Ovary (tissue), 7 donors: ENCODE measurements at regions not wholly inside any gene's neighbourhood (a gene's known extent, or its start where the extent isn't known, plus 50 kb on each side); places are given as distances from the start of the nearest gene placed in this dataset.
"Not testable (repeated sequence)": the region's sequence is repeated elsewhere in the genome, so short reads cannot be mapped to it uniquely, and the experiment has no call there.

ENCODE experiments used
- DNase-seq, 5 donors: peaks; one replicate each; pipeline ENCODE4 v3.0.0-alpha.2; 2019 to 2020
- H3K27ac ChIP-seq, 2 donors: fragments of 200-600 bp; one replicate each; pipeline versions ENCODE4 v1.5.1 to v1.8.0; 2019 to 2022
- H3K27me3 ChIP-seq: fragments of 200-600 bp; one replicate; pipeline ENCODE4 v1.8.0; 2022
- H3K36me3 ChIP-seq: fragments of 200-600 bp; sonication (generic); one replicate; pipeline ENCODE4 v1.5.1; 2019
- H3K4me1 ChIP-seq: one replicate; pipeline ENCODE4 v1.8.1; 2013; ENCODE audit warnings: mild to moderate bottlenecking, moderate library complexity; ENCODE audit not compliant: insufficient read depth
- H3K4me3 ChIP-seq: fragments of 200-600 bp; sonication (generic); one replicate; pipeline ENCODE4 v1.5.1; 2017
- H3K9me3 ChIP-seq, 2 donors: fragments of 200-600 bp in 1 of 2; sonication (generic) in 1 of 2; one replicate each; pipeline versions ENCODE4 v1.5.1 to v1.8.1; 2013 to 2019; ENCODE audit warnings: mild to moderate bottlenecking in 1 of 2, moderate library complexity in 1 of 2
- EP300 ChIP-seq: sonication (generic); formaldehyde crosslinking; IDR thresholded peaks from one replicate; pipeline ENCODE4 v1.6.1; 2017; ENCODE audit warnings: antibody characterized with exemption
- POLR2A ChIP-seq: fragments of 450-650 bp; IDR thresholded peaks from one replicate; pipeline ENCODE4 v1.6.1; 2017; ENCODE audit warnings: antibody characterized with exemption, mild to moderate bottlenecking, moderate library complexity
- WGBS, 3 donors: extraction: QIAGEN DNeasy Blood & Tissue Kit in 1 of 3; methylation state at CpG; one replicate each; pipeline versions ENCODE4 v1.1.5 to v1.1.7; 2013 to 2017; 5-methylcytosine and 5-hydroxymethylcytosine counted together
- intact Hi-C, 4 donors: fragments of 100-400 bp; cut with DNase I; formaldehyde crosslinking; loops; one replicate each; pipeline versions ENCODE4 v1.11.0 to v1.15.1; 2022 to 2023
- TF ChIP-seq, protein P1 (sequence below), 3 donors: fragments of 450-650 bp in 2 of 3; fragments of 200-600 bp in 1 of 3; IDR thresholded peaks; one replicate each; pipeline versions ENCODE4 v1.5.1 to v1.8.0; 2016 to 2022; ENCODE audit warnings: antibody characterized with exemption in 3 of 3, mild to moderate bottlenecking in 1 of 3
- donor health status: DM: no; HTN: no; CAD: no; lungs with moderate emphysema.
- donor health status: DM: no; HTN: no; CAD: no.
- donor health status: Bipolar disorder and iron deficiency.
- donor health status: DM: no; HTN: no; CAD: no.
- donor health status: DM: yes; HTN: yes; CAD: no.

DNA sequence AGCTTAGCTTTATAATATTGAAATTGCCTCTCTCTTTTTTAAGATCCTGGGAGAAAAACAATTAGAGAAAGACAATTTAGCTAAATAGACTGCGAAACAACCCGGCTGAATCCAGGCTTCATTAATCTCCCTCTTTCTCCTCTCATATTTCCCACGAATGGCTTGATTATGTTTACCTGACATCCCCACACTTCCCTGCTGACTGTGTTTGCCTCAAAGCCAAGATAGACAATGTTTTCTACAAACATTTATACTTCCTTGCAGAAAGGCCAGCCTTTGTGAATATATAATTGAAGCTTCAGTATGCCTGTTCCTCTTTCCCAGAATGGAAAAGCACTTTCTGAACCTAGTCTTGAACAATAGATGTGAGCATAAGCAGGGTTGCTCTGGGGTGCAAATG, 566.8 kb downstream of the PDHA2 start:
- H3K36me3 ChIP-seq = no peaks in the 10 kb centered on the region
- 11 to 25% (median 14%) methylated on average over 3 of the region's 3 CpGs for WGBS, 3 donors
- TF ChIP-seq EP300 = no peak
- TF ChIP-seq, protein P1, sequence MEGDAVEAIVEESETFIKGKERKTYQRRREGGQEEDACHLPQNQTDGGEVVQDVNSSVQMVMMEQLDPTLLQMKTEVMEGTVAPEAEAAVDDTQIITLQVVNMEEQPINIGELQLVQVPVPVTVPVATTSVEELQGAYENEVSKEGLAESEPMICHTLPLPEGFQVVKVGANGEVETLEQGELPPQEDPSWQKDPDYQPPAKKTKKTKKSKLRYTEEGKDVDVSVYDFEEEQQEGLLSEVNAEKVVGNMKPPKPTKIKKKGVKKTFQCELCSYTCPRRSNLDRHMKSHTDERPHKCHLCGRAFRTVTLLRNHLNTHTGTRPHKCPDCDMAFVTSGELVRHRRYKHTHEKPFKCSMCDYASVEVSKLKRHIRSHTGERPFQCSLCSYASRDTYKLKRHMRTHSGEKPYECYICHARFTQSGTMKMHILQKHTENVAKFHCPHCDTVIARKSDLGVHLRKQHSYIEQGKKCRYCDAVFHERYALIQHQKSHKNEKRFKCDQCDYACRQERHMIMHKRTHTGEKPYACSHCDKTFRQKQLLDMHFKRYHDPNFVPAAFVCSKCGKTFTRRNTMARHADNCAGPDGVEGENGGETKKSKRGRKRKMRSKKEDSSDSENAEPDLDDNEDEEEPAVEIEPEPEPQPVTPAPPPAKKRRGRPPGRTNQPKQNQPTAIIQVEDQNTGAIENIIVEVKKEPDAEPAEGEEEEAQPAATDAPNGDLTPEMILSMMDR (IDR thresholded peaks at IDR 0.05) = no peak
- TF ChIP-seq POLR2A = no peak
- no peak overlapping the region for H3K27ac ChIP-seq
- no peaks in the 10 kb centered on the region for H3K4me1 ChIP-seq
- no peaks in the 10 kb centered on the region for H3K9me3 ChIP-seq
- intact Hi-C loops = no loop called here
- no peak for DNase-seq
- H3K4me3 ChIP-seq = no peak overlapping the region
- H3K27me3 ChIP-seq = no peaks in the 10 kb centered on the region

DNA sequence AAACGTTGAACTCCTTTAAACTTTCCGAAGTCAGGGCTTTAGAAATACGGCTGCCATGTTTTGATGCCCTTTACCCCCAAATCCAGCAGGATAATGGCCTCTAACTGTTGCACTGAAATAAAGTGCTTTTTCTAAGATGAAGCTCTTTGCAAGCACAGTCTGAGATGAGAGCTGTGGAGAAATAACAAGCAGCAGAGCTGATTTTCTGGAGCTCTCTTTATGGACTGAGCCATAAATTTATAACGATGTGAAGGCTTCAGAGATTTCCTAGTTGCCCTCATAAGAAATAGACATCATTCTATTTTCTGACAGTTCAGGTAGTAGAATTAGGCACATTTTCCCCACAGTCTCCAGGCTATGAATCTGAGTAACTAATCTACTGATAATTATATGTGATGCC, 567.3 kb downstream of the PDHA2 start:
- WGBS, 3 donors = 16 to 37% (median 33%) methylated on average over 4 of the region's 4 CpGs
- no peaks in the 10 kb centered on the region for H3K36me3 ChIP-seq
- no peak overlapping the region for H3K27ac ChIP-seq
- no peak for TF ChIP-seq EP300
- no peak for TF ChIP-seq POLR2A
- intact Hi-C loops = no loop called here
- DNase-seq = no peak
- no peak overlapping the region for H3K4me3 ChIP-seq
- H3K4me1 ChIP-seq = no peaks in the 10 kb centered on the region
- no peaks in the 10 kb centered on the region for H3K27me3 ChIP-seq
- H3K9me3 ChIP-seq = no peaks in the 10 kb centered on the region

DNA sequence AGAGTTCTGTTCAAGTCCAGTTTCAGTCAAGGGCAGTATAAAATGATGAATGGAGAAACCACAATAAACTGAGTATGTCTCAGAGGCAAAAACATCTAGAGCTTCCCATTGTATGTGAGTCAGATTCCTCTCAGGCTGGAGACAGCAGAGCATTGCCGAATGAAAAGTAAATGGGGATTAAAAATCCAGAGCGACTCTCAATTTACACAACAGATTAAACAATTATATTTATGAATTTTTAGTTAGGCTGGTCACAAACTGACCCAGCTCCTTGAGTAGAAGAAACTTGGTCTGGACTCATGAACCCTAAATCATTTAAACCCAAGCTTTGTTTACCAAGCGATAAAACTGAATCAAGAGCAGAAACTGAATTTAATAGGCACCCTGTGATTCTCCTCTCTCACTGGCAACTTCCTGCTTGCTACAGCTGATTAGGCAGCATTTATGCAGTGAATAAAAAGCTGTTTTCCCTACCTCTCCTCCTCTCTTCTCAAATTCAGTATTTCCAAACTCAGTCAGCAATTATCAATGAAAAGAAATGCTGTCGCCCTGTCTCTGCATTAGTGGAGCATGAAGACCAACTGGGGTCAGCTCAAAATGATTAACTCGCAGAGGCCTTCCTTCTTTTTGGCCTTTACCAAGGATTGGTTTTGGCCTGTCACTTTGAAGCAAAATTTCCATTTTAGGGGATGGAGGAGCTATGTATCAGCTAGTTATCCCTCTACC, 568.0 kb downstream of the PDHA2 start:
- WGBS, 3 donors = 52 to 68% (median 59%) methylated on average over 5 of the region's 5 CpGs
- no peaks in the 10 kb centered on the region for H3K27me3 ChIP-seq
- no peak overlapping the region for H3K4me3 ChIP-seq
- no peaks in the 10 kb centered on the region for H3K4me1 ChIP-seq
- intact Hi-C loops = no loop called here
- no peak overlapping the region for H3K27ac ChIP-seq
- TF ChIP-seq POLR2A (no peak), EP300 (no peak)
- TF ChIP-seq, protein P1 (IDR thresholded peaks at IDR 0.05) = no peak
- H3K36me3 ChIP-seq = no peaks in the 10 kb centered on the region
- no peak for DNase-seq
- H3K9me3 ChIP-seq = no peaks in the 10 kb centered on the region

DNA sequence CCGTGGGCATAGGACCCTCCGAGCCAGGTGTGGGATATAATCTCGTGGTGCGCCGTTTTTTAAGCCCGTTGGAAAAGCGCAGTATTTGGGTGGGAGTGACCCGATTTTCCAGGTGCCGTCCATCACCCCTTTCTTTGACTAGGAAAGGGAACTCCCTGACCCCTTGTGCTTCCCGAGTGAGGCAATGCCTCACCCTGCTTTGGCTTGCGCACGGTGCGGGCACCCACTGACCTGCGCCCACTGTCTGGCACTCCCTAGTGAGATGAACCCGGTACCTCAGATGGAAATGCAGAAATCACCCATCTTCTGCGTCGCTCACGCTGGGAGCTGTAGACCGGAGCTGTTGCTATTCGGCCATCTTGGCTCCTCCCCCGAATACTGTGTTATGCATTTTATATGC, 575.0 kb downstream of the PDHA2 start:
- DNase-seq, H3K27ac ChIP-seq, H3K4me3 ChIP-seq, H3K27me3 ChIP-seq, H3K36me3 ChIP-seq, H3K4me1 ChIP-seq, intact Hi-C loops, H3K9me3 ChIP-seq: not testable (repeated sequence)
- 92 to 95% (median 95%) methylated on average over 20 to 21 of the region's 21 CpGs for WGBS, 3 donors

DNA sequence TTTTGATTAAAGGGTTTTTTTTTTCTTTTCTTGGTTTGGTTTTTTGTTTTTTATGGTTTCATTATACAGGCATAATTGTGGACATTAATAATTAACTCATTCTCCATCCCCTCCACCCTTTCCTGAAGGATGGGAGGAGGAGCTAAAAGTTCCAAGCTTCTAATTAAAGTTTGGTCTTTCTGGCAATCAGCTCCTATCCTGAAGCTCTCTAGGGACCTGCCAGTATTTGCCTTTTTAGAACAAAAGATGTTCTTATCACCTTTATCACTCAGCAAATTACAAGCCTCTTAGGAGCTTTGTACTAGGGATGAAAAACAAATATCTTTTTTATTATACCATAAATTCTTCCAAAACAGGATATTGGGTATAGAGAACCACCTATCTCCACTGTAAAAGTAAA, 589.8 kb downstream of the PDHA2 start:
- H3K4me3 ChIP-seq = no peak overlapping the region
- intact Hi-C loops = no loop called here
- H3K9me3 ChIP-seq = no peaks in the 10 kb centered on the region
- H3K27ac ChIP-seq = no peak overlapping the region
- H3K4me1 ChIP-seq = no peaks in the 10 kb centered on the region
- no peak for DNase-seq
- H3K36me3 ChIP-seq = no peaks in the 10 kb centered on the region
- no peaks in the 10 kb centered on the region for H3K27me3 ChIP-seq
- TF ChIP-seq, protein P1 (IDR thresholded peaks at IDR 0.05) = no peak
- TF ChIP-seq POLR2A = no peak
- TF ChIP-seq EP300 = no peak
